ENCODE measurements at regions not wholly inside any gene's neighbourhood (a gene's known extent, or its start where the extent isn't known, plus 50 kb on each side); places are given as distances from the start of the nearest gene placed in this dataset.

- TF ChIP-seq CTCF (IDR thresholded peaks at IDR 0.05): no peak
- TF ChIP-seq POLR2AphosphoS5 (IDR thresholded peaks at IDR 0.05): no peak
- no peak for TF ChIP-seq EP300 (IDR thresholded peaks at IDR 0.05)
These were observed 70.5 kb upstream of the PRL start for GRCh38 chr6:22367346-22367745.

All from upper lobe of left lung (tissue), 4 donors.